KMS-11 (cell line): ENCODE measurements at regions not wholly inside any gene's neighbourhood (a gene's known extent, or its start where the extent isn't known, plus 50 kb on each side); places are given as distances from the start of the nearest gene placed in this dataset.

ENCODE experiments used
- H2AFZ ChIP-seq: fragments of 200-600 bp; sonication (generic); 2 replicates; pipeline ENCODE4 v1.6.1; 2016; ENCODE audit warnings: antibody characterized with exemption, mixed run types, low read depth
- H3K27ac ChIP-seq: fragments of 200-600 bp; sonication (generic); 2 replicates; pipeline ENCODE4 v1.6.1; 2016; ENCODE audit warnings: mild to moderate bottlenecking, mixed run types
- H3K27me3 ChIP-seq: fragments of 200-600 bp; sonication (generic); 2 replicates; pipeline ENCODE4 v1.6.1; 2017; ENCODE audit warnings: mild to moderate bottlenecking, low read depth, mixed run types, moderate library complexity; ENCODE audit not compliant: insufficient read depth
- H3K36me3 ChIP-seq: fragments of 200-600 bp; sonication (generic); 2 replicates; pipeline ENCODE4 v1.6.1; 2017; ENCODE audit warnings: mild to moderate bottlenecking, mixed run types; ENCODE audit not compliant: insufficient read depth
- H3K4me1 ChIP-seq: fragments of 200-600 bp; sonication (generic); 2 replicates; pipeline ENCODE4 v1.6.1; 2016; ENCODE audit warnings: mild to moderate bottlenecking, low read depth, mixed run types; ENCODE audit not compliant: poor library complexity, severe bottlenecking
- H3K4me2 ChIP-seq: fragments of 200-600 bp; sonication (generic); 2 replicates; pipeline ENCODE4 v1.7.0; 2016; ENCODE audit warnings: mild to moderate bottlenecking, mixed run types
- H3K4me3 ChIP-seq: fragments of 200-600 bp; sonication (generic); IDR thresholded peaks from 2 replicates; pipeline ENCODE4 v1.6.1; 2017; ENCODE audit warnings: low read depth, low read length, mixed read lengths; ENCODE audit not compliant: insufficient read depth
- H3K79me2 ChIP-seq: fragments of 200-600 bp; sonication (generic); 2 replicates; pipeline ENCODE4 v1.6.1; 2016; ENCODE audit warnings: low read depth, mixed run types; ENCODE audit not compliant: insufficient read depth
- H3K9ac ChIP-seq: fragments of 200-600 bp; sonication (generic); 2 replicates; pipeline ENCODE4 v1.6.1; 2016; ENCODE audit warnings: mild to moderate bottlenecking, mixed run types
- H4K20me1 ChIP-seq: fragments of 200-600 bp; sonication (generic); 2 replicates; pipeline ENCODE4 v1.6.1; 2016; ENCODE audit warnings: mild to moderate bottlenecking, mixed run types; ENCODE audit not compliant: insufficient read depth
- CTCF ChIP-seq: fragments of 200-600 bp; sonication (generic); conservative IDR thresholded peaks from 2 replicates; pipeline ENCODE4 v1.6.1; 2017; ENCODE audit warnings: low read depth, mild to moderate bottlenecking, antibody characterized with exemption, low read length, moderate library complexity, mixed read lengths

DNA sequence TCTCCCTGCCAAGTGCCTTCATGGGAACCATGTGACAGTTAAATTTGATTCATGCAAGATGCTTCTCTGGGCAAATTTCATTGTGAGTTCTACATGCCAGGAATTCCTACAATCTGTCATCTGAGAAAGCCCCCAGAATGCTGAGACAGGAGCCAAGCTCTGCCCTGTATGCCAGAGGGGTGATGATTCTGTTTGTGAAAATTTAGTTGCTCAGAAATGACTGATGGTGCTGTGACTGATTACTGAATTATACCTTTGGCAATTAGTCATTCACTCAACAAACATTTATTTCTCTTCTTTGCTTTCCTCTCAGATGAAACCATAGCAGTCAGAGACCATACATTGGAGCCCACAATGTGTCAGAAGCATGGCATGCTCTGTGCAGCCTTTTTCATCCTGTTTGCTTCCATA lies 69.0 kb upstream of the ZBED5 start:
- Histone ChIP-seq H3K4me2 (no peak overlapping the region), H3K27me3 (no peaks in the 10 kb centered on the region), H3K4me1 (no peaks in the 10 kb centered on the region), H3K27ac (no peak overlapping the region), H3K36me3 (no peaks in the 10 kb centered on the region), H4K20me1 (no peaks in the 10 kb centered on the region), H2AFZ (no peak overlapping the region), H3K9ac (no peak overlapping the region), H3K4me3 (no peak overlapping the region), H3K79me2 (no peaks in the 10 kb centered on the region)
- no peak for TF ChIP-seq CTCF

DNA sequence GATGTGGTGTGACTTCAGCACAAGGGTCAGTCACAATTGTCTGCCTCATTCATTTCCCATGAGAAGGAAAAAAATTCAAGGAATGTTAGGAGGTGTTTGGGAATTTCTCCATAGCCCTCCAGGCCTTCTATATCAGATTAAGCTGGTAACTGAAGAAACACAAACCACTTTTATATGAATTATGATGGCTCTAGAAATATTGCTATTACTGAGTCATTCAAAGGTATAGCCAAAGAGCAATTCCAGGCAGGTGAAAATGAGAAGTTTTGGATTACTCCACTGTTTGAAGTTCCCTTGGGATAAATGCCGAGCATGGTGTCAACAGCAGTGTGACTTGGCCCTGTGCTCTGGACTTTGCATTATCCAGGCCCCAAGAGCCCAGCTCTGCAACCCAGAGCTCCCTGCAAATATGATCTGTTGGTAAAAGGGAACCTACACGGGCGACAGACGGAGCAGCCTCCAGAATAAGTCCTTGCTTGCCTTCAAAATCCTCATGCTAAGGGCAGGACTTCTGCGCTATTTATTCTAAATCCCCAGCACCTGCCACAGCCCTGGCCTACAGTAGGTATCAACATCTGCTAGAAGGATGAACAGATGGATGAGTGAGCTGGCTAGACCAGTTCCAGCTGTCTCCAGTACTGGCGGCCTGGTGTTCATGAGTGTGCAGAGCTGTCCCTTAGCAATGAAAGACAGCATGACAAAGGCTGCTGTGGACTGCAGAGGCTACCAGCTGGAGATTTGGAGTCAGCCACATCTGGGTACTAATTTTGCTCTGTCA lies 67.5 kb upstream of the ZBED5 start:
- no peak overlapping the region for H3K4me3 ChIP-seq
- no peaks in the 10 kb centered on the region for H3K79me2 ChIP-seq
- H3K4me1 ChIP-seq, result no peaks in the 10 kb centered on the region
- no peaks in the 10 kb centered on the region for H4K20me1 ChIP-seq
- no peak overlapping the region for H3K4me2 ChIP-seq
- TF ChIP-seq CTCF, result no peak
- no peak overlapping the region for H3K9ac ChIP-seq
- H3K27me3 ChIP-seq, result no peaks in the 10 kb centered on the region
- H3K36me3 ChIP-seq, result no peaks in the 10 kb centered on the region
- no peak overlapping the region for H3K27ac ChIP-seq
- no peak overlapping the region for H2AFZ ChIP-seq

DNA sequence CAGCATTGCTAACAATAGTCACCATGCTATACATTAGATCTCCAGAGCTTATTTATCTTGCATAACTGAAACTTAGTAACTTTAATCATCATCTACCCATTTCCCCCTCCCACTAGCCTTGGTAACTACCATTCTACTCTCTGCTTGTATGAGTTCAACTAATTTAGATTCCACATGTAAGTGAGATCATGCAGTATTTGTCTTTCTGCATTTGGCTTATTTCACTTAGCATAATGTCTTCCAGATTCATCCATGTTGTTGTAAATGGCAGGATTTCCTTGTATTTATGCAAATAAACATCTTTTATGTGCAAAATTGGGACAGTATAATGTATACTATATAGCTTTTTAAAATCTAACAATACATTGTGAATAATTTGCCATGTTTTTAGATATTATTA lies 66.0 kb upstream of the ZBED5 start:
- H3K4me2 ChIP-seq, result no peak overlapping the region
- no peaks in the 10 kb centered on the region for H3K27me3 ChIP-seq
- no peak overlapping the region for H3K4me3 ChIP-seq
- H4K20me1 ChIP-seq, result no peaks in the 10 kb centered on the region
- no peaks in the 10 kb centered on the region for H3K4me1 ChIP-seq
- H3K27ac ChIP-seq, result no peak overlapping the region
- no peak overlapping the region for H2AFZ ChIP-seq
- no peak overlapping the region for H3K9ac ChIP-seq
- TF ChIP-seq CTCF, result no peak
- H3K36me3 ChIP-seq, result no peaks in the 10 kb centered on the region
- H3K79me2 ChIP-seq, result no peaks in the 10 kb centered on the region

DNA sequence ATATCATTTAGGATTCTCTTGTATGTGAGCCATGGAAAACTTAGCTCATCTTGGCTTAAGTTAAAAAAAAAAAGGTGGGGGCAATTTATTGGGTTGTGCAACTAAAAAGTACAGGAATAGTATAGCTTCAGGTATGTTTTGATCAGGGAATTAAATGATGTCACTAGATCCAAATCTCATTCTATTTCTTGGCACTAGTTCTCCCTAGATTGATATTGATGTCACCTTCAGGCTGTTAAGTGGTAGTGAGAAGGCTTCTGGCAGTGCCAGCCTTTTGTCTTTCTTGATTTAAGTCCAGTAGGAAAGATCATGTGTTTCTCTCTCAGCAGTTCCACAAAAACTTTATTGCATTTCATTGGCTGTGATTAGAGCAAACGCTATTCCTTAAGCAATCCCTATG lies 65.0 kb upstream of the ZBED5 start:
- no peak overlapping the region for H2AFZ ChIP-seq
- H3K4me1 ChIP-seq, result no peaks in the 10 kb centered on the region
- no peaks in the 10 kb centered on the region for H4K20me1 ChIP-seq
- H3K79me2 ChIP-seq, result no peaks in the 10 kb centered on the region
- no peaks in the 10 kb centered on the region for H3K36me3 ChIP-seq
- no peak overlapping the region for H3K4me2 ChIP-seq
- no peak overlapping the region for H3K27ac ChIP-seq
- H3K27me3 ChIP-seq, result no peaks in the 10 kb centered on the region
- no peak for TF ChIP-seq CTCF
- no peak overlapping the region for H3K4me3 ChIP-seq
- no peak overlapping the region for H3K9ac ChIP-seq
